Upper lobe of right lung (tissue), 1 donor: ENCODE measurements at regions not wholly inside any gene's neighbourhood (a gene's known extent, or its start where the extent isn't known, plus 50 kb on each side); places are given as distances from the start of the nearest gene placed in this dataset.

Experiments
- ATAC-seq: fragments of 200-7000 bp; cut with Tn5 transposase; one replicate; pipeline ENCODE4 v1.9.1; 2020; ENCODE audit warnings: mild to moderate bottlenecking, moderate library complexity
- DNase-seq: peaks from one replicate; pipeline ENCODE4 v3.0.0-alpha.2; 2020
- H3K27ac ChIP-seq: fragments of 200-600 bp; one replicate; pipeline ENCODE4 v1.8.0; 2022
- H3K27me3 ChIP-seq: fragments of 200-600 bp; one replicate; pipeline ENCODE4 v1.8.0; 2022; ENCODE audit warnings: mild to moderate bottlenecking
- H3K36me3 ChIP-seq: fragments of 200-600 bp; one replicate; pipeline ENCODE4 v1.8.0; 2022
- H3K4me1 ChIP-seq: fragments of 200-600 bp; one replicate; pipeline ENCODE4 v1.8.0; 2022
- H3K4me3 ChIP-seq: fragments of 200-600 bp; one replicate; pipeline ENCODE4 v1.8.0; 2022; ENCODE audit warnings: mild to moderate bottlenecking
- H3K9me3 ChIP-seq: fragments of 200-600 bp; one replicate; pipeline ENCODE4 v1.8.0; 2022
- intact Hi-C: fragments of 100-400 bp; cut with DNase I; formaldehyde crosslinking; loops from one replicate; pipeline ENCODE4 v1.11.0; 2022
- TF ChIP-seq, protein P1 (sequence below): fragments of 200-600 bp; IDR thresholded peaks from one replicate; pipeline ENCODE4 v1.8.0; 2022; ENCODE audit warnings: antibody characterized with exemption
- donor health status: DM: no; HTN: yes; CAD: no; lungs with severe emphysema.

GRCh38 chr13:79736356-79736755 is 255.4 kb downstream of the NDFIP2 start:
- Histone ChIP-seq H3K27me3 (no peaks in the 10 kb centered on the region), H3K9me3 (peaks cover 5% of the 10 kb centered on the region), H3K4me3 (no peak overlapping the region), H3K36me3 (no peaks in the 10 kb centered on the region), H3K4me1 (no peaks in the 10 kb centered on the region), H3K27ac (no peak overlapping the region)
- DNase-seq, result no peak
- ATAC-seq, result peak; percentile 32
- TF ChIP-seq, protein P1, sequence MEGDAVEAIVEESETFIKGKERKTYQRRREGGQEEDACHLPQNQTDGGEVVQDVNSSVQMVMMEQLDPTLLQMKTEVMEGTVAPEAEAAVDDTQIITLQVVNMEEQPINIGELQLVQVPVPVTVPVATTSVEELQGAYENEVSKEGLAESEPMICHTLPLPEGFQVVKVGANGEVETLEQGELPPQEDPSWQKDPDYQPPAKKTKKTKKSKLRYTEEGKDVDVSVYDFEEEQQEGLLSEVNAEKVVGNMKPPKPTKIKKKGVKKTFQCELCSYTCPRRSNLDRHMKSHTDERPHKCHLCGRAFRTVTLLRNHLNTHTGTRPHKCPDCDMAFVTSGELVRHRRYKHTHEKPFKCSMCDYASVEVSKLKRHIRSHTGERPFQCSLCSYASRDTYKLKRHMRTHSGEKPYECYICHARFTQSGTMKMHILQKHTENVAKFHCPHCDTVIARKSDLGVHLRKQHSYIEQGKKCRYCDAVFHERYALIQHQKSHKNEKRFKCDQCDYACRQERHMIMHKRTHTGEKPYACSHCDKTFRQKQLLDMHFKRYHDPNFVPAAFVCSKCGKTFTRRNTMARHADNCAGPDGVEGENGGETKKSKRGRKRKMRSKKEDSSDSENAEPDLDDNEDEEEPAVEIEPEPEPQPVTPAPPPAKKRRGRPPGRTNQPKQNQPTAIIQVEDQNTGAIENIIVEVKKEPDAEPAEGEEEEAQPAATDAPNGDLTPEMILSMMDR, result no peak
- intact Hi-C loops, result no loop called here

- ATAC-seq, result no peak
- no peak overlapping the region for H3K4me3 ChIP-seq
- H3K27me3 ChIP-seq, result no peaks in the 10 kb centered on the region
- peaks cover 5% of the 10 kb centered on the region for H3K9me3 ChIP-seq
- intact Hi-C loops, result no loop called here
- TF ChIP-seq, protein P1, result no peak
- DNase-seq, result no peak
- H3K36me3 ChIP-seq, result no peaks in the 10 kb centered on the region
- H3K27ac ChIP-seq, result no peak overlapping the region
- no peaks in the 10 kb centered on the region for H3K4me1 ChIP-seq
Observed at GRCh38 chr13:79735228-79735627, 254.3 kb downstream of the NDFIP2 start.

GRCh38 chr13:79727086-79727485 is 246.1 kb downstream of the NDFIP2 start:
- DNase-seq, result no peak
- no peaks in the 10 kb centered on the region for H3K4me1 ChIP-seq
- TF ChIP-seq, protein P1, result no peak
- intact Hi-C loops, result no loop called here
- H3K27me3 ChIP-seq, result no peaks in the 10 kb centered on the region
- no peaks in the 10 kb centered on the region for H3K36me3 ChIP-seq
- no peak for ATAC-seq
- H3K9me3 ChIP-seq, result no peaks in the 10 kb centered on the region
- no peak overlapping the region for H3K4me3 ChIP-seq
- no peak overlapping the region for H3K27ac ChIP-seq

DNA sequence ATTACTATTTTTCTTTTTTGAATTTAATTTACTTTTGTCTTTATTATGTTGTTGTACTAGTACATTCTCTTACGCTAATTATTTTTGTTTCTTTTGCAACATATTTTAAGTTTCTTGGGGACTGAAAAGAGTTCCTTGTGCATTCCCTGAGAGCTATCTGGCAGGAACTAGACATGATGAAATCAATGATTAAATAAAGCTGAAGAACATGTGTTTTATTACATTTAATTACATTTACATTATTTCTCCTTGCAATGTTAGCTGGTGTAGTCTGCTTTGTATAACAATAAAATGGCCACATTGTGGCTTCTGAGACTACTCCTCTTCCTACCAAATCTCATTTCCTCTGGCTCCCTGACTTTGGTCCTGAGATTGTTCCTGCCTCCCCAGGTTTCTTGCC is 244.9 kb downstream of the NDFIP2 start:
- intact Hi-C loops, result no loop called here
- ATAC-seq, result no peak
- H3K27me3 ChIP-seq, result no peaks in the 10 kb centered on the region

GRCh38 chr13:79724348-79725103 is 243.6 kb downstream of the NDFIP2 start:
- TF ChIP-seq, protein P1, result no peak
- Histone ChIP-seq H3K4me1 (no peaks in the 10 kb centered on the region), H3K9me3 (no peaks in the 10 kb centered on the region), H3K27me3 (no peaks in the 10 kb centered on the region), H3K4me3 (no peak overlapping the region), H3K27ac (no peak overlapping the region), H3K36me3 (no peaks in the 10 kb centered on the region)
- intact Hi-C loops, result no loop called here
- ATAC-seq (peak; percentile 50), DNase-seq (no peak)

More for the DNA sequence above, 244.9 kb downstream of the NDFIP2 start:
- TF ChIP-seq, protein P1, result no peak
- H3K4me1 ChIP-seq, result no peaks in the 10 kb centered on the region
- H3K4me3 ChIP-seq, result no peak overlapping the region
- H3K9me3 ChIP-seq, result no peaks in the 10 kb centered on the region
- DNase-seq, result no peak
- no peaks in the 10 kb centered on the region for H3K36me3 ChIP-seq
- no peak overlapping the region for H3K27ac ChIP-seq
